Spleen (tissue), 11 donors: ENCODE measurements at regions not wholly inside any gene's neighbourhood (a gene's known extent, or its start where the extent isn't known, plus 50 kb on each side); places are given as distances from the start of the nearest gene placed in this dataset.
"Not testable (repeated sequence)": the region's sequence is repeated elsewhere in the genome, so short reads cannot be mapped to it uniquely, and the experiment has no call there.

Experiments
- DNase-seq: peaks from one replicate; pipeline ENCODE4 v3.0.0-alpha.2; 2020
- H3K27ac ChIP-seq, 8 donors: fragments of 200-600 bp; sonication (generic) in 7 of 8; 1 replicate in 4 of 8; 2 replicates in 4 of 8; pipeline versions ENCODE4 v1.5.0 to v1.8.0; 2016 to 2021; ENCODE audit warnings: inconsistent platforms in 4 of 8, mild to moderate bottlenecking in 4 of 8, moderate library complexity in 1 of 8
- H3K27me3 ChIP-seq, 7 donors: fragments of 200-600 bp; sonication (generic) in 6 of 7; replicated peaks in 1 of 7; 1 replicate in 4 of 7; 2 replicates in 3 of 7; pipeline versions ENCODE4 v1.5.0 to v1.8.0; 2016 to 2021; ENCODE audit warnings: inconsistent platforms in 3 of 7, mild to moderate bottlenecking in 1 of 7
- H3K36me3 ChIP-seq, 6 donors: fragments of 200-600 bp; sonication (generic) in 5 of 6; 1 replicate in 4 of 6; 2 replicates in 2 of 6; pipeline versions ENCODE4 v1.5.0 to v1.8.0; 2016 to 2021; ENCODE audit warnings: inconsistent platforms in 2 of 6
- H3K4me1 ChIP-seq, 6 donors: fragments of 200-600 bp; sonication (generic) in 5 of 6; 1 replicate in 3 of 6; 2 replicates in 3 of 6; pipeline versions ENCODE4 v1.5.0 to v1.8.0; 2016 to 2021; ENCODE audit warnings: inconsistent platforms in 3 of 6
- H3K4me3 ChIP-seq, 8 donors: fragments of 200-600 bp; sonication (generic) in 7 of 8; 1 replicate in 4 of 8; 2 replicates in 4 of 8; pipeline versions ENCODE4 v1.5.0 to v1.8.0; 2016 to 2021; ENCODE audit warnings: inconsistent platforms in 4 of 8, mild to moderate bottlenecking in 4 of 8, moderate library complexity in 2 of 8
- H3K9me3 ChIP-seq, 8 donors: fragments of 200-600 bp; sonication (generic) in 7 of 8; 1 replicate in 4 of 8; 2 replicates in 4 of 8; pipeline versions ENCODE4 v1.5.0 to v1.8.0; 2016 to 2021; ENCODE audit warnings: inconsistent platforms in 4 of 8
- POLR2A ChIP-seq, 3 donors: fragments of 450-650 bp; IDR thresholded peaks; one replicate each; pipeline ENCODE4 v1.5.1; 2017; ENCODE audit warnings: antibody characterized with exemption in 3 of 3, mild to moderate bottlenecking in 1 of 3
- POLR2AphosphoS5 ChIP-seq, 3 donors: sonication (generic); formaldehyde crosslinking; IDR thresholded peaks; one replicate each; pipeline ENCODE4 v1.5.1; 2017; ENCODE audit warnings: antibody characterized with exemption in 3 of 3
- WGBS, 5 donors: extraction: QIAGEN DNeasy Blood & Tissue Kit in 3 of 5; methylation state at CpG; one replicate each; pipeline versions ENCODE4 v1.1.5 to v1.1.7; 2013 to 2018; 5-methylcytosine and 5-hydroxymethylcytosine counted together
- intact Hi-C: fragments of 100-400 bp; cut with DNase I; formaldehyde crosslinking; loops from one replicate; pipeline ENCODE4 v1.15.0; 2023; ENCODE audit warnings: low total_unique reads
- TF ChIP-seq, protein P1 (sequence below), 11 experiments: fragments of 200-600 bp in 7 of 11; fragments of 450-650 bp in 4 of 11; sonication (generic) in 4 of 11; IDR thresholded peaks in 8 of 11; conservative IDR thresholded peaks in 3 of 11; 1 replicate in 7 of 11; 2 replicates in 4 of 11; pipeline versions ENCODE4 v1.4.0 to v1.8.0; 2016 to 2021; ENCODE audit warnings: antibody characterized with exemption in 11 of 11, inconsistent platforms in 4 of 11, mild to moderate bottlenecking in 1 of 11
- donor health status: healthy with polysubstance abuse.
- donor health status: DM: no; HTN: no; CAD: no; lungs with moderate emphysema.
- donor health status: DM: no; HTN: no; CAD: no.
- donor health status: Bipolar disorder and iron deficiency.
- donor health status: healthy.
- donor health status: DM: no; HTN: no; CAD: no.
- donor health status: DM: yes; HTN: yes; CAD: no.

DNA sequence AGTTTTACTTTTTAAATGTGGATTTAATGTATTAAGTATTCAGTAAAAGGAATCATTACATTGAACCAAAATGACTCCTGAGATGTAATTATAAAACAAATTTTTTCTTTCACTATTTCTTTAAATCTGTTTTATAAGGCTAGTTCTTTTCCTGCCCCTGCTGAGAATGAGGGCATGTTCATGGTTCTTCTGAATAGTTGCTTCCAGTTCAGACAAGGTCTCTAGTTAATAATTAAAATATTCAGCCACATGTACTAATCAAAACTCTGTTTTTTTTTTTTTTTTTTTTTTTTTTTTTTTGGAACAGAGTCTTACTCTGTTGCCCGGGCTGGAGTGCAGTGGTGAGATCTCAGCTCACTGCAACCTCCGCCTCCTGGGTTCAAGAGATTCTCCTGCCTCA is 321.2 kb downstream of the DNAJB9 start:
- no peaks in the 10 kb centered on the region for H3K36me3 ChIP-seq
- H3K4me3 ChIP-seq = no peak overlapping the region
- DNase-seq = no peak
- TF ChIP-seq POLR2AphosphoS5 (IDR thresholded peaks at IDR 0.05) (no peak), POLR2A (IDR thresholded peaks at IDR 0.05) (no peak)
- TF ChIP-seq, protein P1, sequence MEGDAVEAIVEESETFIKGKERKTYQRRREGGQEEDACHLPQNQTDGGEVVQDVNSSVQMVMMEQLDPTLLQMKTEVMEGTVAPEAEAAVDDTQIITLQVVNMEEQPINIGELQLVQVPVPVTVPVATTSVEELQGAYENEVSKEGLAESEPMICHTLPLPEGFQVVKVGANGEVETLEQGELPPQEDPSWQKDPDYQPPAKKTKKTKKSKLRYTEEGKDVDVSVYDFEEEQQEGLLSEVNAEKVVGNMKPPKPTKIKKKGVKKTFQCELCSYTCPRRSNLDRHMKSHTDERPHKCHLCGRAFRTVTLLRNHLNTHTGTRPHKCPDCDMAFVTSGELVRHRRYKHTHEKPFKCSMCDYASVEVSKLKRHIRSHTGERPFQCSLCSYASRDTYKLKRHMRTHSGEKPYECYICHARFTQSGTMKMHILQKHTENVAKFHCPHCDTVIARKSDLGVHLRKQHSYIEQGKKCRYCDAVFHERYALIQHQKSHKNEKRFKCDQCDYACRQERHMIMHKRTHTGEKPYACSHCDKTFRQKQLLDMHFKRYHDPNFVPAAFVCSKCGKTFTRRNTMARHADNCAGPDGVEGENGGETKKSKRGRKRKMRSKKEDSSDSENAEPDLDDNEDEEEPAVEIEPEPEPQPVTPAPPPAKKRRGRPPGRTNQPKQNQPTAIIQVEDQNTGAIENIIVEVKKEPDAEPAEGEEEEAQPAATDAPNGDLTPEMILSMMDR (IDR thresholded peaks at IDR 0.05 in 8 of 11, conservative IDR thresholded peaks at IDR 0.05 in 3 of 11) = no peak
- no peaks in the 10 kb centered on the region for H3K4me1 ChIP-seq
- H3K27me3 ChIP-seq = no peaks in the 10 kb centered on the region
- intact Hi-C loops = no loop called here
- WGBS, 5 donors = 71 to 92% (median 74%) methylated on average over 2 of the region's 2 CpGs
- H3K27ac ChIP-seq = no peak overlapping the region
- peaks cover 0 to 20% (median 7%) of the 10 kb centered on the region in 8 donors for H3K9me3 ChIP-seq

DNA sequence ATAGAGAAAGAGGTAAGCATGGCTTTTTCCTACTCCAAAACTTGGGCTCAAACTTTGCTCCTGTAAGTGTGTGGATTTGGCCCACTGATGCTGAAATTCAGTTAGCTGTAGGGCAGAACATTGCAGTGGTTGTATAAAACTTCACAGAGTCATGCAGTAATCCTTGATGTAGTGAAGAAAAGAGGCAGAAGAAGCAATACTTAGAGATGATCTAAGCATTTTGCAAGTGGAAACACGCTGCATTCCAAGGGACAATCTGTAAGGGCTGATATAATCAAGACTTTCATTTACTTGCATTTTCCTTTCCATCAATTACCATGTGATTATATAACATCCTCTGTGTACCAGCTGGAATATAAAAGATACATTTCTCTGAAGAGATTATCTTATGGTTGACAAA is 338.8 kb downstream of the DNAJB9 start:
- Histone ChIP-seq H3K36me3 (no peaks in the 10 kb centered on the region), H3K27ac (no peak overlapping the region), H3K9me3 (no peaks in the 10 kb centered on the region), H3K4me3 (no peak overlapping the region), H3K27me3 (no peaks in the 10 kb centered on the region), H3K4me1 (no peaks in the 10 kb centered on the region)
- intact Hi-C loops = no loop called here
- WGBS, 5 donors = 32 to 54% (median 42%) methylated on average over 1 of the region's 1 CpG
- TF ChIP-seq POLR2AphosphoS5 (IDR thresholded peaks at IDR 0.05) (no peak), POLR2A (IDR thresholded peaks at IDR 0.05) (no peak)
- TF ChIP-seq, protein P1 (IDR thresholded peaks at IDR 0.05 in 8 of 11, conservative IDR thresholded peaks at IDR 0.05 in 3 of 11) = no peak
- no peak for DNase-seq

DNA sequence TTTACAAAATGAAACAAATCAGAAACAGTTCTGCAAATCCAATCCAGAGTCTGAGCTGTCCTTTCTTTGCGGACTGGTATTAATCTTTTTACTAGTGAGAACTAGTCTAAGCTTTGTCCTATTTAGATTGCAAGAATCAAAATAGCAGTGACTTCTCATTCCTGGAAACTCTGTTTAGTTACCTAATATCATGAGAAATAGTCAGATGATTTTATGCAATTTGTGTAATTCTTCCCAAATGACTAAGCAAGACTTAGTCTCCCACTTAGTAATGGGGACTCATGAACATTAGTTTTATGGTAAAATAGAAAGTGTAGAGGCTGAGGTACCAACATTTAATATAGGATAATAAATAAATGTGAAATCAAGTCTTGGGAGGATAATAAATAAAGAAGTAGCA is 341.3 kb downstream of the DNAJB9 start:
- intact Hi-C loops = no loop called here
- TF ChIP-seq POLR2A (IDR thresholded peaks at IDR 0.05) (no peak), POLR2AphosphoS5 (IDR thresholded peaks at IDR 0.05) (no peak)
- TF ChIP-seq, protein P1 (IDR thresholded peaks at IDR 0.05 in 8 of 11, conservative IDR thresholded peaks at IDR 0.05 in 3 of 11) = no peak

DNA sequence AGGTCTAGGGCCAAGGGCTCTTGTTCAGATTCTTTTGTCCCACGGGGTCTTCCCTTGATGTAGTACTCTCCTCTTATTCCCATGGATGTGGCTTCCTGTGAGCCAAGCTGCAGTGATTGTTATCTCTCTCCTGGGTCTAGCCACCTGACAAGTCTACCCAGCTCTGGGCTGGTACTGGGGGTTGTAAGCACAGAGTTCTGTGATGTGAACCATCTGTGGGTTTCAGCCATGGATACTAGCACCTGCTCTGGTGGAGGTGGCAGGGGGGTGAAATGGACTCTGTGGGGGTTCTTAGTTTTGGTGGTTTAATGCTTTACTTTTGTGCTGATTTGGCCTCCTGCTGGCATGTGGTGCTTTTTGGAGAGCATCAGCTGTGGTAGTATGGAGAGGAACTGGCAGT is 350.8 kb downstream of the DNAJB9 start:
- Histone ChIP-seq H3K4me3 (no peak overlapping the region), H3K4me1 (no peaks in the 10 kb centered on the region), H3K27ac (no peak overlapping the region), H3K36me3 (no peaks in the 10 kb centered on the region), H3K27me3 (no peaks in the 10 kb centered on the region), H3K9me3 (peaks cover 0 to 66% (median 30%) of the 10 kb centered on the region in 8 donors)
- 33 to 77% (median 74%) methylated on average over 1 of the region's 1 CpG for WGBS, 5 donors
- DNase-seq = no peak
- TF ChIP-seq POLR2AphosphoS5 (IDR thresholded peaks at IDR 0.05) (no peak), POLR2A (IDR thresholded peaks at IDR 0.05) (no peak)
- TF ChIP-seq, protein P1 (IDR thresholded peaks at IDR 0.05 in 8 of 11, conservative IDR thresholded peaks at IDR 0.05 in 3 of 11) = no peak
- intact Hi-C loops = no loop called here

More for the DNA sequence above, 341.3 kb downstream of the DNAJB9 start:
- peaks cover 0 to 22% (median 14%) of the 10 kb centered on the region in 8 donors for H3K9me3 ChIP-seq
- WGBS, 5 donors = 90 to 100% (median 94%) methylated on average over 1 of the region's 1 CpG
- H3K27me3 ChIP-seq = no peaks in the 10 kb centered on the region
- H3K36me3 ChIP-seq = no peaks in the 10 kb centered on the region
- DNase-seq = no peak
- H3K4me3 ChIP-seq = no peak overlapping the region
- H3K27ac ChIP-seq = no peak overlapping the region
- no peaks in the 10 kb centered on the region for H3K4me1 ChIP-seq

DNA sequence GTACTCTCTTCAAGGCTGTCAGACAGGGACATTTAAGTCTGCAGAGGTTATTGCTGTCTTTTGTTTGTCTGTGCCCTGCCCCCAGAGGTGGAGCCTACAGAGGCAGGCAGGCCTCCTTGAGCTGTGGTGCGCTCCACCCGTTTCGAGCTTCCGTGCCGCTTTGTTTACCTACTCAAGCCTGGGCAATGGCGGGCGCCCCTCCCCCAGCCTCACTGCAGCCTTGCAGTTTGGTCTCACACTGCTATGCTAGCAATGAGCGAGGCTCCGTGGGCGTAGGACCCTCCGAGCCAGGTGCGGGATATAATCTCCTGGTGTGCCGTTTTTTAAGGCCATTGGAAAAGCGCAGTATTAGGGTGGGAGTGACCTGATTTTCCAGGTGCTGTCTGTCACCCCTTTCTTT is 373.4 kb downstream of the DNAJB9 start:
- H3K9me3 ChIP-seq = peaks cover 0 to 23% (median 16%) of the 10 kb centered on the region in 8 donors
- H3K4me1 ChIP-seq, DNase-seq, H3K36me3 ChIP-seq, intact Hi-C loops, H3K27ac ChIP-seq, H3K4me3 ChIP-seq, H3K27me3 ChIP-seq: not testable (repeated sequence)
- WGBS, 5 donors = 91 to 99% (median 95%) methylated on average over 14 of the region's 14 CpGs
